MM.1S (cell line): ENCODE measurements at regions not wholly inside any gene's neighbourhood (a gene's known extent, or its start where the extent isn't known, plus 50 kb on each side); places are given as distances from the start of the nearest gene placed in this dataset.

Source experiments
- CTCF ChIP-seq: fragments of 300-600 bp; sonication (generic); IDR thresholded peaks from 2 replicates; pipeline ENCODE4 v1.5.1; 2016; ENCODE audit warnings: antibody characterized with exemption, low read length, mixed read lengths
- EZH2 ChIP-seq: fragments of 300-600 bp; sonication (generic); optimal IDR thresholded peaks from 2 replicates; pipeline ENCODE3; 2017; ENCODE audit warnings: low read depth, mild to moderate bottlenecking, antibody characterized with exemption, low read length, mixed read lengths

- no peak for TF ChIP-seq EZH2
- no peak for TF ChIP-seq CTCF
Observed at GRCh38 chrX:69226459-69227158, 61.4 kb upstream of the PJA1 start.
